GM19240 (cell line): ENCODE measurements at regions not wholly inside any gene's neighbourhood (a gene's known extent, or its start where the extent isn't known, plus 50 kb on each side); places are given as distances from the start of the nearest gene placed in this dataset.

ENCODE experiments used
- DNase-seq: peaks from one replicate; pipeline ENCODE4 v3.0.0; 2011; ENCODE audit warnings: low spot score; ENCODE audit not compliant: insufficient read length

DNA sequence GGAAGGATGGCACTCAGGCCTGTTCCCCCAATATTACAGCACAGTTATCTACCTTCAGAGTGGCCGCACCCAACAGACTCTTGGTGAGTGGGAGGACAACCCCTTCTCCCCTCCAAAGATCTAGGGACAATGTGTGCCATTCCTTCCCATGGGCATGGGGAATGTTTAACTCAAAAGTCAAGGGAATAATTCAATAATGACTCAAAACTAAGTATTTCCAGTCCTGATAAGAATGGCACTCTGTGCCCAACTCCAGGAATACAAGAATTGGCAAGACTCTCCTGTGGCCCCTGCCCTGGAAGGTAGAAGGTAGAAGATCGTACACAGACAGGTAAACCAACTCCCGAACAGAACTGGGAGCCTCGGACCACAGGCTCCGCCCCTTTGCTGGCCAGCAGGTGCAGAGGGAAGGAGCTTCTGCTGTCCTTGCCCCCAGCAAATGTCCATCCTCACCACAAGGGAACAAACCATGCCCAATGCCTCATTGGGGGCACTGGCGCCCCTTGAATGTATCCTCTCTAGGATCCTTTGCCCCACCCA lies 514.0 kb downstream of the NPHP4 start:
- DNase-seq: no peak

DNA sequence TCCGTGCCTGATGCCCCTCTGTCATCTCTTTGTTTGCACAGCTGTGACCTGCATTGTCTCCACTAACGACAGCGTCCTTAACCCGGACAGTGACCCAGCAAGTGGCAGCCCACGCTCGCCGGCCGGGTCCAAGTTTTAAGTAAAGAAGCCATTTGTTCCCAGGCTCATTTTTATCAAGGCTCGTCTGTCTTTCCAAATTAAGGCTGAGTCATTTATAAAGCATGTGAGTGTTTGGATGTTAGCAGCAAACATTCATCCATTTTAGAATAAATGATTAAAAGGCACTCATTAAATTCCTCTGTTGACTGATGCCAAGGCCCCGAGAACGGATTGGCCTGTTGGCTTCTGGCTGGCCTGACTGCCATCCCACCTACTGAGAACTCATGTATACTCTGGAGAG lies 514.5 kb downstream of the NPHP4 start:
- DNase-seq: no peak

DNA sequence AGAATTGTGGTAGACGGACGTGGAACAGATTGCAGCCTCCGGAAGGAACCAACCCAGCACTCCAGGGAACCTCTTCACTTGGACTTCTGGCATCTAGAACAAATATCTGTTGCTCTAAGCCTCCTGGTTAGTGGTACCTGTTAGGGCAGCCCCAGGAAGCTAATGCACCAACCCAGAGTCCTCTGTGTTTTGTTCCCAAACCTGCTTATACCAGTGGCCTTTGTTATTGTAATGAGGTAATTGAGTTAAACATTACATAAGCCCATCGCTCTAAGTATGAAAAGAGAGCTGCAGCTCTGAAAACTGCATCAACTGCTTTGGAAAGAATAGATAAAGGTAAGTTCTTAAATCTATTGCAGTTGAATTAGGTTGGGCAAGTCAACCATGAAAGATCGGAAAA lies 516.7 kb downstream of the NPHP4 start:
- DNase-seq: no peak

DNA sequence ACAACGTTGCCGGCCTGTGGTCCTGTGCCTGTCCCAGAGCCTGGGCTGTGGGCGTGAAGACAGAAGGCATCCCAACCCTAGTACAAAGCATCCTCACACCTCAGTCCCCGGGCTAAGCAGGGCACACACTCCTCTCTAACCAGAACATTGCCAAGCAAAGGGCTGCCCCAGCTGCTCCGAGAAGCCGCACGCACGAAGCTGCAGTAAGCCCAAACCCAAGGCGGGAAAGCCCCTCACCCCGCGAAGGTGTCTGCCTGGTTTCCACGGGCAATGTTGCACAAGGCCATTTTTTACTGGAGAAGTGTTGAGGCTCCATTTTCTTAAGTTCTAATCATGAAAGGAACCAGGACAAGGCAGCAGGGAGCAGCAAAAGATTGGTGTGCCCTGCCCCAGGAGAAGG lies 519.0 kb downstream of the NPHP4 start:
- DNase-seq: no peak

DNA sequence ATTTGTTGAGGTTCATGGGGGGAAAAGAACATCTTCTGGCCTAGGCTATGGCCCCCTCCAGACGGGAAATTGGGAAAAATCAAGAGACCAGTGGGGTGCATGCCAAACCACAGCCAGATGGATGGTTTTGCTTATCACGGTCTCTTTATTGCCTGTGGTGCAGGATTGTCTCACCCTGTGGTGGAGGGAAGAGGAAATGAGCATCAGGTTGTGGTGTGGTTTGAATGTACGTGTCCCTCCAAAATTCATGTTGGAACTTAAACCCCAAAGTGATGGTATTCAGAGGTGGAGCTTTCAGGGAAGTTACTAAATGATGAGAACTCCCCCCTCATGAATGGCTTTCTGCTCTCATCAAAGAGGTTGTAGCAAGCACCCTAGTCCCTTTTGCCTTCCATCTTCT lies 525.7 kb downstream of the NPHP4 start:
- no peak for DNase-seq

DNA sequence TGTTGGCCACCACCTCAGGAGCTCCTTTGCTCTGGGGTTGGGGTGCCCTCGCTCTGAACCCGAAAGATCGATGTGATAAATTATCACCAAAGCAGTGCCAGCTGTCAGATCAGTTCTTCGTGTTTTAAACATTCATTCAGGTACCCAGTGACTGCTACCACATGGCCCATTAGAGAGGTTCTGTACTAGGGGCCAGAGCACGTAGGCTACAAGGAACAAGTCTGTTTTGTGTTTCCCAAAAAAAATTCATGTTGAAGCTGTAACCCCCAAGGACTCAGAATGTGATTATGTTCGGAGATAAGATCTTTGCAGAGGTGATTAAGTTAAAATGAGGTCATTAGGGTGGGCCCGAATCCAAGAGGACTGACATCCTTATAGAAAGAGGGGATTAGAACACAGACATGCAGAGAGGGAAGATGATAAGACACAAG lies 526.9 kb downstream of the NPHP4 start:
- no peak for DNase-seq

DNA sequence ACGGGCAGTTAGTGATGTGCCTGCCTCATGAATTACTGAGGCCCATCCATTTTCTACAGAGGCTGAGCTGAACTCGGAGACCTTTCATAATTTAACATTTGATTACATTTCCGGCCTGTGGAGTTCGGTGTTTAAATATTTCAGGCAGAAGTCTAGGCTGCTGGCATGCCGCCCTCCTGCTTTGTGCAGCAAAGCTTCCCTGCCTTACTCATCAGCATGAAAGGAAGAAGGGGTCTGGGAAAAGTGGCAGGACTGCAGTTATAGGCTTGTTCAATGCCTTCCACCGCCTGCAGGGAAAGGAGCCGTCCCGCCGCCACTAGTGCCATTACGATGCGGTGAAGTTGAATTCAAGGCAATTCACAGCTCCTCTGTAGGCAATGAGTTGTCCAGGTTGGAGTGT lies 527.9 kb downstream of the NPHP4 start:
- no peak for DNase-seq

DNA sequence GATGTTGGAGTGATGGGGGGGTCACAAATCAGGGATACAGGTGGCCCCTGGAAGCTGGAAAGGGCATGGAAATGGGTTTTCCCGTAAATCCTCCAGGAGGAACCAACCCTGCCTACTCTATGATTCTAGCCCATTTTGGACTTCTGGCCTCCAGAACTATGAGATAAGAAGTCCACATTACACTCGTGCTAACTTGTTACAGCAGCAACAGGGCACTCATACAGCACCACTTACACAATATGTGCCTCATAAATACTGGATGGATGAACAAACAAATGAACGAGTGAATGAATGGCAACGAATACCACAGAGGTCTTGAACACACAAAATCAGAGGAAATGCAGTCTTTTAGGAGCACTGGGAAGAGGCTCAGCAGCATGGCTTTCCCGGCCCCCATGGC lies 531.3 kb downstream of the NPHP4 start:
- DNase-seq: no peak

DNA sequence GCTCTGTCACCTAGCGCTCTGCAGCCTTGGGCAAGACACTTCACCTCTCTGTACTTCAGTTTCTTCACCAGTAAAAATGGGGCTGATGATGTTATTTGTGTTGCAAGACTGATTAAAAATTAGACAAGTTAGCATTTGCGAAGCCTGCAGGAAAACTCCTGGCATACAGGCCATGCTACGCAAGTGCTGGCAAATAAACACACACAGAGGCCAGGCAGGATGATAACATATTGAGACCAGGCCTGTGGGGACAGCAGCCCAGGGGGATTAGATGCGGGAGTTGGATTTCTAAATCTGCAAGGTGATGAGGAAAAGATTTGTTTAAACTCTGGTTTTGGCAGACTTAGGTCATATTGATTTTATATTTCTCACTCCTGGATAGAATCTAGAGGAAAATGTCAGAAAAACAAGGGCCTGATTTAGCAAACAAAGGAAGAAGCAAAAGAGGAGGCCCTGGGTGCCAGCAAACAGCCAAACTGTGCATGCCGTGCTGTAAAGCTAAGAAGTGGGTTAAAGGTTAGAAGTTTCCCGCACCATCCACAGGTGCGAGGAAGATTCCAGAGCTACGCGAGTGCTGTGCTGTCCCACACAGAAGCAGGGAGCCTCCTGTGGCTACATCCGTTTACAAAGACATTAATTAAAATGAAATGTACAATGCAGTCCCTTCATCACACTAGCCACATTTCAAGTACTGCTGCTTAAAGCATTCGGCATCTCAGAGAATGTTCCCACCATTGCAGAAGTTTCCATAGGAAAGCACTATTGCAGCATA lies 532.2 kb downstream of the NPHP4 start:
- DNase-seq: no peak

DNA sequence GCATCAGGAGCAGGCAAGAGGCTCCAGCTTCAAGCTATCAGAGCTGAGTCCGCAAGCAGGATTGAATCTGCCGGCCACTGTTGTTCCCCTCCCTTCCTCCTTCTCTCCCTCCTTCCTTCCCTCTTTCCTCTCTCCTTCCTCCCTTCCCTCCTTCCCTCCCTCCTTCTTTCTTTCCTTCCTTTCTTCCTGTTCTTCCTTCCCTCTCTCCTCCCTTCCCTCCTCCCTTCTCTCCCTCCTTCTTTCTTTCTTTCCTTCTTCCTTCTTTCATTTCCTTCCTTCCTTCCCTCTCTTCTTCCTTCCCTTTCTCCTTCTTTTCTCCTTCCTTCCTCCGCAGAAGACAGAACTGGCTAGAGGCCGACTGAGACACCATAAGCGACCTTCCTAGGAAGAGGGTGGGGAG lies 534.0 kb downstream of the NPHP4 start:
- DNase-seq: no peak

DNA sequence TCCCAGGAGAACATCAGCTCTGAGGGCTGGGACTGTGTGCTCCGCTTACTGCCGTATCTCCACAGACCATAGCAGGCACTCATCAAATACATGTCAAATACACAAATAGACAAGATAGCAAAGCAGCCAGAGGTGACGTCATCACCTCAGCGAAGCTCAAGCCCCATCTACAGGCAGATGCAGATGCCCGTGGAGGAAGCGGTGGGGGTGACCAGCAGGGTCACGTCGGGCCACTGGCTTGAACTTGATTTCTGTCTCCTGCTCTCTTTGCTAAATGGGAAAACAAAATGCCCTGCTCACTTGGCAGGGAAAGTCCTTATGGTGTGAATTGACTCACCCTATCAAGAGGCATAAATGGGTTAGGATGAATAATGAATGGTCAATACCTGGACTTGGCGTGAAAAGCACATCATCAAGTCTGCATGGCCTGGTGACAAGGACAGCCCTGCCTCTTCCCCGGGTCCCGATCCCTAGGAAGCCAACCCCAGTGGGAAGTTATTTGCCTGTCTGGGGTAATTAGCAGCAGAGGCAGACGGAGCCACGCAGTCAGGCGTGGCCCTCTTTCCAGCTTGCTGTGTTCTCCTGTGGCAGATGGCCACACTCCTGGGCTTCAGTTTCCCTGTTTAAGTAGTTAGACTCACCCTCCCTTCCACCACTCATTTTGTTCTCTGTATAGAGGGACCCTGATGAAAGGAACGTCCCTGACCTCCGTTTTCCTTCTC lies 536.0 kb downstream of the NPHP4 start:
- DNase-seq: no peak

DNA sequence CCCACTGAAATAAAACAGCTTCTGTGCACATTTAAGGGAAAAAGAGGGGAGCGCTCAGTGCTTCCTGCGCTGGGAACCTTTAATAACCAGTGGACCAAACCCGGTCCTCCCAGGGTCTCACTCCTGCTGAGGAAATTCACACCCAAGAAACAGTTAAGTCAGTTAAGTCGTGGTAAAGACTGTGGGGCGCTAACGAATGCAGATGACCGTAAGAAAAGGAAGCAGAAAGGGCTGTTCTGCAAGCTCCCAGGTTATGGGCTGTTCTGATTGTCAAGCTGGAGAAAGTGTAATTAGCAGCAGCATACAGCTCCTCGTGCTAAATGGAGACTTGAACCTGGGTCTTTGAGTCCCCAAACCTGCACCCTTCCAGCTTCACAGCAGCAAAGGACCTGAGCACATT lies 536.6 kb downstream of the NPHP4 start:
- DNase-seq: no peak

DNA sequence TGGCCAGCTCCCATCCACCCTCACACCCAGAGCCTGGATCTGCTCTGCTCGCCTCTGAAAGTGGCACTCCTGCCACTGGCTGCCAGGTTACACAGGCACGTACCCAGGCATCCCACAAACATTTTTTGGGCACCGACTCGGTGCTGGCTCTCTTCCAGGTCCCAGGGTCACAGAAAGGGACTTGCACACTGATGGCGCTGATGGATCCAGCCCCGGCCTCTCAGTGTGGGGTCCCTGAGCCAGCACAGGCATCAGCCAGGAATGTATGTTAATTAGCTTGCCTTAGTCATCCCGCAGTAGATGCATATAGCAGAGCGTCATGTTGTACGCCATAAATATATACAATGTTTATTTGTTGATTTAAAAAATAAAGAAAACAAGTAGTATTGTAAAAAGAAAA lies 537.2 kb downstream of the NPHP4 start:
- no peak for DNase-seq

DNA sequence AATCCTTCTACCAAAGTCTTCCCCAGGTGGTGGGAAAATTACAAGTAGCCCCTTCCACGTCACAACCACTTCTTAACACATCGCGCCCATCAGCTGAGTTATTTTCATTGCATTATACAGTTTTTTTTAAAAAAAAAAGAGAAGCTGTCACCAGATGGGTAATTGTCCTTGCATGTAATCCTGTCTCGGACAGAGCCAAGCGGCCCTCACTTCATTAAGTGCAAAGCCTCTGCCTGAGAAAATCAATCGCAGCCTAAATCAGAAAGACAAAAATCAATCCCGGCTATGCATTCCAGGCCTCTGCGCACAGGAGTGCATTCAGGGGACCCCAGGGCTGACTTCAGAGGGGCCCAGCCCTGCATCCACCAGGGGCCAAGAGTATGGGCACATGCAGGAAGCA lies 538.9 kb downstream of the NPHP4 start:
- no peak for DNase-seq

DNA sequence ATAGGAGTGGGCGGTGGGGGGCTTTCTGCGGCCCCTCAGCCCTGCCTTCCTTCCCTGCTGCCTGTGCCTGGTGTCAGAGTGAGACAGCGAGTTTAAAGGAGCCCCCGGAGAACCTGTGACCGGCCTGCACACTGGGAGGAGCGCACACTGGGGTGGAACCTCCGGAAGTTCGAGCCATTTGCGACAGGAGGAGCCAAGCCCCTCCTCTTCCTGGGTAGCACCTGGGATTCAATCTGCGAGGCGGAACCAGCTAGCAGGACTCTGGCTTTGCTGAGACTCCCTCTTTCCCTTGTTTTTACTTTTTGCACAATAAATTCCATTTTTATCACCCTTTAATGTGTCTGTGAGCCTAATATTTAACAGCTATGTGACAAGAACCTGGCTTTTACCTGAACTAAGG lies 540.6 kb downstream of the NPHP4 start:
- no peak for DNase-seq

DNA sequence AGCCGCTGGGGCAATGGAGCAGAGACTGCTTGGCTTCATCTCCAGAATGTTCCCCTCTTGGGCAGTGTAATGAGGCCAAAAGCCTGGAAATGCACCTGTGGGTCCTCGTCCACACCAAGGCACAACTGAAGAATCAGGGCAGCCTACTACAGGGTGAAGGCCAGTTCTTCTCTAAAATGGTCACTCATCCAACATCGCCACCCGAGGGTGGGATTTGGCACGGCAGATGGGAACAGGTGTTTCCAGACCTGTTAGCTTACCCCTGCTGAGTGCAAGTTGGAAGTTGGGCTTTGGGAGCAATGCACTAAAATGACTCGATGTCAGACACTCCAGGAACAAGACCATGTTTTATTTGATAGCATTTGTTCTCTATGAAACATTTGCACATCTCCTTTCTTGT lies 543.7 kb downstream of the NPHP4 start:
- no peak for DNase-seq

DNA sequence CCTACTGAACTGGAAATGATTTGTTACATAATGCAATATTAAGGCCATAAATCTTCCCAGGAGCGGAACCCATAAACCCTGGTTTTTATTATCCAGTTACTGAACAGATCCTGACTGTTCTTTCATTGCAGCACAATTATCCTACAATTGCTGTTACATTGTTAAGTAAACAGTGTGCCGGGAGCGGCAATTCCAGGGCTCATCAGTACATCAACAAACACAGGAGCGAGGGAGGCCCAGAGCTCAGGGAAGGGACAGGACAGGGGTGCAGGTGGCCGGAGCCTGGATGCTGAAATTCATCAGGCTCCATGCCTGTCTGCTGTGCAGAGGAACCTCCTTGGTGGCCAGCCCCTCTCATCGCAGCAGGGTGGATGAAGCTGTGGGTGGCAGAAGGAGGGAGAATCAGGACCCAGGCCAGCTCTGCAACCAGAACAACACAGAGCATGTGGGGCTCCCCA lies 544.7 kb downstream of the NPHP4 start:
- DNase-seq: no peak

DNA sequence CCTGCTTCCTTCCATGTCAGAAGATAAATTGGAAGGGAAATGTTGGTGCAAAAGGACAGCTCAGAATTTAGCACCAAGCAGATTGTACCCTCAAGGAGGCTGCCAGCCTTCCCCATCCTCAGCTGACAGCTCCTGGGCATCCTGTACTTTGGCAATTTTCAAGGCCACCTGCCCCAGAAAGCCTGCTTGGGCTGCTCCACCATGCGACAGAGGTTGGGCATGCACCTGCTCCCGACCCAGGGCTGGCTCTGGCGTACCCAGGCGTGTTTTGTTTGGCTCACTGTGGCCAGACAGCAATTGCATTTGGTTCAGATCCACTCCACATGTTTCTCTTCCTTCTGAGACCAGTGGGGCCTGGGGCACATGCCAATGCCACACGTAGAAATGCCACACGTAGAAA lies 547.8 kb downstream of the NPHP4 start:
- no peak for DNase-seq

DNA sequence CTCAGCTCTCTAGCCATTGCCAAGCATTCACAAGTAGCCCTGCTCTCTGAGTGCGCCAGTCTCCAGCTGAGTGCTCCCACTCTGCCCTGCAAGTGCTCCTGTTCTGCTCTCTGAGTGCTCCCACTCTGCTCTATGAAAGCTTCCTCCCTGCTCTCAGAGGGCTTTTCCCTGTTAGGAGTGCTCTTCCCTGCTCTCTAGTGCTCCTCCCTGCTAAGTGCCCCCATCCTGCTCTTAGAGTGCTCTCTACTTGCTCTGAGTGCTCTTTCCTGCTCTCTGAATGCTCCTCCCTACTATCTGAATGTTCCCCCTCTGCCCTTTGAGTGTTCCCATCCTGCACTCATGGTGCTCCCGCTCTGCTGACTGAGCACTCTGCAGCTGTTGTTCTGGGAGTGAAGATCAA lies 555.4 kb downstream of the NPHP4 start:
- no peak for DNase-seq

DNA sequence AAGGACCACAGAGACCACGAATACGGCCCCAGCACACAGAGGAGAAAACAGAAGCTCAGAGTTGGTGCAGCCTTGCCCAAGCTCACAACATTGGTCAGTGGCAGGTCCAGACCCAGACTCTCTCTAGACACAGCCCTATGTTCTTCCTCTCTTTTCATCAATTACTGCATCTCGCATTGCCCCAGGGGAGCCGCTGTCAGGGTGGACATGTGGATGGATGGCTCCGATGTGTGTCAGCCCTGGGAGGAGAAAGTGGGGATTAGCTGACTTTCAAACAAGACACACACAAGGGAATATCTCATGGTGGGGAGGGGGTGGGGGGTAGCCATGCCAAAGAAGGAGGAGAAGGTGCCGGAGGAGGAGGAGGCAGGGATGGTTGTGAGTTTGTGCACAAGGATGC lies 556.8 kb downstream of the NPHP4 start:
- DNase-seq: no peak

DNA sequence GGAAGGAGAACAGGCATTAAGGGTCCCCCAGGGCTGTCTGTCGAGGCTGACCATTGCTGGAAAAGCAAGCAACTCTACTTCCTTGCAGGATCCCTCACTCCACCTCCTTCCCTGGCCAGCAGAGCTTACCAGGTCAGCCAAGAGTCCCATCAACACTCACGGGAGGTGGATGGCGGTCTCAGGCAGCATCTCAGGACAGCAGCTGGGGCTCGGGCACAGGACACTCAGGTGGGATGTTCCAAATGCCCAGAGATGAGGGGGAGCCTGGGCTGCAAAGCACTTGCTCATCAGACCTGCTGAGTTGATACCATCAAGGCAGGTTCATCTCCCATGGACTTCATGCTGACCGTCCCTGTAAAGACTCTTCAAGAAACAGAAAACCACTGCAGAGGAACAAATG lies 559.8 kb downstream of the NPHP4 start:
- no peak for DNase-seq

DNA sequence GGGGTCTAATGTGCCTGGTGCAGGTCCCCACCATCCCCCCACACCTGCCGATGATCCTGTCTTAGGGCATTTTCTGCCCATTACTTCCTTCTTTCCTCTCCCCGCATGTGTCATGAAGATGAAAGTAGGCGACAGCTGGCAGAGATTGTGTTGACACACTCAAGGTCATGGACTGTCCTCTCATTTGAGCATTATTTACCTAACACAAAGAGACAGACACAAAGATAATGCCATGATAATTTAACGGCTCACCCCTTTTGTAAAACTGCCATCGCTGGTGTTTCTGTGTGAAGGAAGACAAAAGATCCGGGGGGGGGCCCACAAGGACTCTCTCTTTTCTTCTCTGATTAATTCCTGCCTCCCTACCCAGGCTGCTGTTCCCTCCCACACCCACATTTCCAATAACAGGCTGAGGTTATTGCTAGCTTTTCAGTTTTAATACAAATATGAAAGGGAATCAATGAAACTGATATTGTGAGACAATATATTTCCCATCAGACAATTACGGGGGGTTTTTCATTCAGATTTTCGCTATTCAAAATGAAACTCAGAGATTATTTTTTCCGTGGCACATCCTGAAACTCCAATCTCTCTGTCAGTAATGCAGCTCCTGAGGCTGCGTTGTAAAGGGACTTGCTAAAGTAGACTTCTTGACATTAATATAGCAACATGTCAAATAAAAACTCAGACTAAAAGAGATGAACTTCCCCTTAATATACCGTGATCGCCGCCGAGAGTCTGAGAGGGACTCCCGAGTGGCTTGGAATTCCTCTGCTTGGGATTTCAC lies 561.1 kb downstream of the NPHP4 start:
- DNase-seq: no peak
